Prostate gland (tissue), 2 donors: ENCODE measurements at regions not wholly inside any gene's neighbourhood (a gene's known extent, or its start where the extent isn't known, plus 50 kb on each side); places are given as distances from the start of the nearest gene placed in this dataset.

ENCODE experiments used
- POLR2A ChIP-seq: fragments of 450-650 bp; IDR thresholded peaks from one replicate; pipeline ENCODE4 v1.6.1; 2016; ENCODE audit warnings: antibody characterized with exemption, mild to moderate bottlenecking
- POLR2AphosphoS5 ChIP-seq: sonication (generic); formaldehyde crosslinking; IDR thresholded peaks from one replicate; pipeline ENCODE4 v1.6.1; 2017; ENCODE audit warnings: antibody characterized with exemption
- TF ChIP-seq, protein P1 (sequence below), 4 experiments: fragments of 200-600 bp in 2 of 4; fragments of 450-650 bp in 2 of 4; sonication (generic) in 2 of 4; IDR thresholded peaks; 1 replicate in 3 of 4; 2 replicates in 1 of 4; pipeline ENCODE4 v1.5.1; 2016 to 2019; ENCODE audit warnings: antibody characterized with exemption in 4 of 4, mild to moderate bottlenecking in 2 of 4, moderate library complexity in 2 of 4

DNA sequence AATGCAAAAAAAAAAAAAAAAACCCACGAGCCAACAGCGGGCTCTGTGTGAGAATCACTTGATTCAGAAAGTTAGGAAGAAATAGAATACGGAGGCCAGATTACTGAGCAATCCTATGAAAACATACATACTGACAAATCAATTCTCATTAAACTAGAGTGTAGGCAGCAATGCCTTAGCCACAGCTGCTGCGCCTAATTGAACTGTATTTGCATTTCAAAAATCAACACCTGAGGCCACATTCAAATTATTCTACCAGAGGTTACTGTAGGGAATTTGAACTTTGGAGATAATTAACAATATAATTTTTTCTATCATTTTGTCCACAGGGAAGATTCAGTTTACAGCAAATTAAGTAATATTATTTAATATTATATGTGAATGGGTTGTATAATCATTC lies 138.4 kb upstream of the PLD5 start:
- no peak for TF ChIP-seq POLR2A
- TF ChIP-seq, protein P1, sequence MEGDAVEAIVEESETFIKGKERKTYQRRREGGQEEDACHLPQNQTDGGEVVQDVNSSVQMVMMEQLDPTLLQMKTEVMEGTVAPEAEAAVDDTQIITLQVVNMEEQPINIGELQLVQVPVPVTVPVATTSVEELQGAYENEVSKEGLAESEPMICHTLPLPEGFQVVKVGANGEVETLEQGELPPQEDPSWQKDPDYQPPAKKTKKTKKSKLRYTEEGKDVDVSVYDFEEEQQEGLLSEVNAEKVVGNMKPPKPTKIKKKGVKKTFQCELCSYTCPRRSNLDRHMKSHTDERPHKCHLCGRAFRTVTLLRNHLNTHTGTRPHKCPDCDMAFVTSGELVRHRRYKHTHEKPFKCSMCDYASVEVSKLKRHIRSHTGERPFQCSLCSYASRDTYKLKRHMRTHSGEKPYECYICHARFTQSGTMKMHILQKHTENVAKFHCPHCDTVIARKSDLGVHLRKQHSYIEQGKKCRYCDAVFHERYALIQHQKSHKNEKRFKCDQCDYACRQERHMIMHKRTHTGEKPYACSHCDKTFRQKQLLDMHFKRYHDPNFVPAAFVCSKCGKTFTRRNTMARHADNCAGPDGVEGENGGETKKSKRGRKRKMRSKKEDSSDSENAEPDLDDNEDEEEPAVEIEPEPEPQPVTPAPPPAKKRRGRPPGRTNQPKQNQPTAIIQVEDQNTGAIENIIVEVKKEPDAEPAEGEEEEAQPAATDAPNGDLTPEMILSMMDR (IDR thresholded peaks at IDR 0.05): no peak
- TF ChIP-seq POLR2AphosphoS5: no peak
